ENCODE measurements at regions not wholly inside any gene's neighbourhood (a gene's known extent, or its start where the extent isn't known, plus 50 kb on each side); places are given as distances from the start of the nearest gene placed in this dataset.

DNA sequence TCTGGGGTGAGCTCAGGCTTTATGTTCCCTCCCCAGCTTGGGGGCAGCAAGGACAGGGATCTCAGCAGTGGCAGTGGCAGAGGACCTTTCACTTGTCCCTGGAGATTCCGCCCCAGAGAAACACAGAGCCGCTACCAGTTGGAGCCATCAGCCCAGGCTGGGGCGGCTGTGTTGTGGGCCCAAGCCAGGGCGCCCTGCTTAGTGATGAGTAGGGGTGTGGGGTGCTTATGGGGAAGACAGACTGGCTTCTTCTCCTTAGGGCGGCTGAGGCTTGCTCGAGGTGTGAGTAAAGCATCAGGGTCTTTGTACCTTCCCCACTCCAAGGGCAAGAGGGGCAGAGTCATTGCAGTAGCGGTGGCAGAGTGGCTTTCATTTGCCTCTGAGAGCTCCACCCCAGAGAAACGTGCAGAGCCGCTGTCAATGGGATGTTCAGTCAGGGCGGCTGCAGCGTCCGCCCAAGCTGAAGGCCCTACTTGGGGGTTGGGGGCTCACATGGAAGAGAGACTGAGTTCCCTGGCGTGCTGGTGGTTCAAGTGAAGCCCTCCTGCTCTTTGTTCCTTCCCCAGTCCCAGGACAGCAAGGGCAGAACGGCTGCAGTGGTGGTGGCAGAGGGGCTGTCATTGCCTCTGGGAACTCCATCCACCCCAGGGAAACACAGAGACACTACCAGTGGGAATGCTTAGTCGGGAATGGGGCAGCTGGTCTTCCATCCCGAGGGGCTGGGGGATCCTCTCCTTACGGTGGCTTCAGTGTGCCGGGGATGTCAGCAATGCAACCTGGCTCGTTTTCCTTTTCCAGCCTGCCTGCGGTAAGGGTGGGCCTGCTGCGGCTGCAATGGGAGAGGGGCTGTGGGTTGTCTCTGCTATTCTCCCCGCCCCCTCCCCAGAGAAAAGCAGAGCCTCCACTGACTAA lies 2142.5 kb upstream of the TENM3 start:
- no peak for TF ChIP-seq POLR2A (IDR thresholded peaks at IDR 0.05)
- TF ChIP-seq, protein P1, sequence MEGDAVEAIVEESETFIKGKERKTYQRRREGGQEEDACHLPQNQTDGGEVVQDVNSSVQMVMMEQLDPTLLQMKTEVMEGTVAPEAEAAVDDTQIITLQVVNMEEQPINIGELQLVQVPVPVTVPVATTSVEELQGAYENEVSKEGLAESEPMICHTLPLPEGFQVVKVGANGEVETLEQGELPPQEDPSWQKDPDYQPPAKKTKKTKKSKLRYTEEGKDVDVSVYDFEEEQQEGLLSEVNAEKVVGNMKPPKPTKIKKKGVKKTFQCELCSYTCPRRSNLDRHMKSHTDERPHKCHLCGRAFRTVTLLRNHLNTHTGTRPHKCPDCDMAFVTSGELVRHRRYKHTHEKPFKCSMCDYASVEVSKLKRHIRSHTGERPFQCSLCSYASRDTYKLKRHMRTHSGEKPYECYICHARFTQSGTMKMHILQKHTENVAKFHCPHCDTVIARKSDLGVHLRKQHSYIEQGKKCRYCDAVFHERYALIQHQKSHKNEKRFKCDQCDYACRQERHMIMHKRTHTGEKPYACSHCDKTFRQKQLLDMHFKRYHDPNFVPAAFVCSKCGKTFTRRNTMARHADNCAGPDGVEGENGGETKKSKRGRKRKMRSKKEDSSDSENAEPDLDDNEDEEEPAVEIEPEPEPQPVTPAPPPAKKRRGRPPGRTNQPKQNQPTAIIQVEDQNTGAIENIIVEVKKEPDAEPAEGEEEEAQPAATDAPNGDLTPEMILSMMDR (IDR thresholded peaks at IDR 0.05 in 4 of 5, conservative IDR thresholded peaks at IDR 0.05 in 1 of 5): no peak

All from gastrocnemius medialis (tissue), 4 donors.